HG02798 (cell line): ENCODE measurements at regions not wholly inside any gene's neighbourhood (a gene's known extent, or its start where the extent isn't known, plus 50 kb on each side); places are given as distances from the start of the nearest gene placed in this dataset.

Source experiments
- ATAC-seq: cut with Tn5 transposase; IDR thresholded peaks from one replicate; pipeline ENCODE4 v1.9.1; 2021; ENCODE audit warnings: mild to moderate bottlenecking; ENCODE audit not compliant: unreplicated experiment, poor library complexity

DNA sequence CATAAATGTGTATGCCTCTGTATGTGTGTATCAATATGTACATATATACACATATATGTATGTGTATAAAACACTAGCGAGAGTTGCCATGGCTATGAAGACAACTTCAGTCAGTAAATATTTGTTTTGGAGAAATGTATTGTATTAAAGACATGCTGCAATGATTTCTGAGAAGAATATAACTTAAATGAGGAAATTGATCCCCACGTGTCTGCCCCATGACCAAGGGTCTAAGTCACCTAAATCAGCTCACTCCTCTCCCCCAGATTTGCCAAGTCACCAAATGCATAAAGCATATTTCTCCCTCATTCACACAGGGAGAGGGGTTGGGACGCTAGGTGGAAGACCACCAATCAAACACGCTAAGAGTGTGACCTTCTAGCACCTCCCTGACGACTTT, 58.3 kb upstream of the LYST start:
- ATAC-seq: no peak

DNA sequence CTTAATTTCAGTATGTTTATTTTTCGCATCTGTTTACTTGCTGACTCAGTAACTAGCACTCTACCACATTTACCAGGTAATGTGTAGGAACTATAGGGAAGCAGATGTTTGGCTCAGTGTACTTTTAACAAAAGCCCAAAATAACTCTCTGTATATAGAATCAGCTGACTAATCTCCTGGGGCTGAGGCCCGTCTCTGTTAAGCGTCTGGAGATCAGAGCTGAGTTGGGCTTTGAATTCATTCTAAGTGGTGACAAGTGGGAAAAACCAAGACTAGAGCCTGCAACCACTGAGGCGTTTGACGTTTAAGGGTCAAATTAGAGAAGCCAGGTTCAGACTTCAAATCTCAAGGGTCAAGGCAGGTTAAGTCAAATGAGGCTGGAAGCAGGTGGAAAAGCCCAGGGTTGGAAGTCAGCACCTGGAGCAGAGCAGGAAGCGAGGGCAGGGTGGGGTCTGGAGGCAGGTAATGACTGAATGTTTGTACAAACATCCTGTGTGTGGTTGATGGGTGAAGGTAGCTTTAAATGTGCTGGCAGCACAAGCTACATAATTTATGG, 56.8 kb upstream of the LYST start:
- peak; percentile 65 for ATAC-seq

DNA sequence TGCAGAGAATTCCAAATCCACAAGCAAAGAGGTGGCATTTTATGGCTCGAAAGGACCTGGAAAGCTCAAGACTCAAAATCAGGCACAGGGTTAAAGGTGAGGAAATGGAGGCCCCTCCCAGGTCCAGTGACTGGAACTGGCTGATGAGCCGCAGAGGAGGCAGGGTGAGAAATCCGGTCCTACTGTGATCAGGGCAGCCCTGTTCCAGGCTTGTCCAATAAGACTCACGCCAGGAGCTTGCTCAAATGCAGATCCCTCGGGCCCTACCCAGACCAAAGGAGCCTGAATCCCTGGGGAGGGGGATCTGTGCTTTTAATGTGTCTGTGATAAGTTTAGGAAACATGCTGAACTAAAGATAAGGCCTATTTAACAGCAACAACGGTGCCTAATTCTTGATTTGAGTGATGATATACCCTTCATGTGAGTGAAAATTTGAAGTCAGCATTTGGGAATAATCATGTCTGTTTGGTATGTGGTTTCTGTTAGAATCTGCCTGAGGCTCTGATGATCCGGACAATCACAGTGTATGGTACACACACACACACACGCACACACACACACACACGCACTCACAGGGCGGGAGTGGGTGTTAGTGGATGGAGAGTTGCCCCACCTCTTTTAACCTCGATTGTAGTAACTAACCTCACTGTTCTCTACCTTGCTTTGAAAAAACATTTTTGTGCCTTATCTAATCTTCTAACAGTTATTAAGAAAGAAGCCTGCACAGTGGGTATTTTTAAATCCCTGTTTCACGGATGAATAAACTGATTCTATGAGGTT, 54.1 kb upstream of the LYST start:
- ATAC-seq: no peak

DNA sequence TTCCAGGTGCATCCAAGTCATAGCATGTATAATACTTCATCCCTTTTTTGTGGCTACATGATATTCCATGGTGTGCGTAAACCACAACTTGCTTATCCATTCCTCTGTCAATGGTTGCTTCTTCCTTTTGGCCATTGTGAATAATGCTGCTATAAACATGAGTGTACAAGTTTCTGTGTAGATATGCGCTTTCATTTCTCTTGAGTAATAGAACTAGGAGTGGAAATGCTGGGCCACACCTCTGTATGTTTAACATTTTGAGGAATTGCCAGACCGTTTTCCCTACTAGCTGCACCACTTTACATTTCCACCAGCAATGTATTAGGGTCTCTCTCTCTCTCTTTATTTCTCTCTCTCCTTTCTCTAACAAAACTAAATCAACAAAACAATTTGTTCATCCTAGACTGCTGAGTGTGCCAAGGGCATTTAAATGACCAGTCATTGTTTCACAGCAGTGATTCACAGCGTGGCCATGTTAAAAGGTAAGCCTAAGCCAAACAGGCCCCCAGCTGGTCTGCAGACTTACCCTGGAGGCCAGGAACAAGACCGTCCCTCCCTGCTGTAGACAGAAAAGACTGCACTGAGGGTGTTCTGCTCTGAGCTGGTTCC, 53.2 kb upstream of the LYST start:
- ATAC-seq: no peak

DNA sequence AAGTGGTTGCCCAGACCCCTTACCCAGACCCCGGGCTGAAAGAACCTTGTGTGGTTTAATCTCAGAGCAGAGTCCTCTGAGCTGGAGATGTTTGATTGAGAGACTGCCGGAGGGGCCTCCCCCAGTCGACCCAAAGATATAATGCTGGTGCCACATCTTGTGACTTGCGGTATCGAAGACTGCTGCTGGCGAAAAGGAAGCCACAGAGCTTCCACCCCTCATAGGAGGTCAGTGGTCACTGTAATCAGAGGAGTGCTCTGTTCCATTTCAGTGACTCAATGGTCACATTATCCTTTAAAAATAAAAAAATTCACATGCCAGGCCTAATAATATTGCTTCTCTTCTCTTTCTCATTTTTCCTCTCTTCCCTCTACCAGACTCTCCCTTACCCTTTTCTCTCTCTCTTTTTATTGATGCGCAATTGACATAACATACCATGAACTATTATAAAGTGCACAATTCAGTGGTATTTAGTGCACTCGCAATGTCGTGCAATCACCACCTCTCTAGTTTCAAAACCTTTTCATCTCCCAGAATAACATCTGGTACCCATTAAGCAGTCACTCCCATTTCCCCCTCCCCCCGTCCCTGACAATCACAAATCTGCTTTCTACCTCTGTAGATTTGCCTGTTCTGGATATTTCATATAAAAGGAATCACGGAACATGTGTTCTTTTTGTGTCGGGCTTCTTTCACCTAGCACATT, 52.6 kb upstream of the LYST start:
- no peak for ATAC-seq

DNA sequence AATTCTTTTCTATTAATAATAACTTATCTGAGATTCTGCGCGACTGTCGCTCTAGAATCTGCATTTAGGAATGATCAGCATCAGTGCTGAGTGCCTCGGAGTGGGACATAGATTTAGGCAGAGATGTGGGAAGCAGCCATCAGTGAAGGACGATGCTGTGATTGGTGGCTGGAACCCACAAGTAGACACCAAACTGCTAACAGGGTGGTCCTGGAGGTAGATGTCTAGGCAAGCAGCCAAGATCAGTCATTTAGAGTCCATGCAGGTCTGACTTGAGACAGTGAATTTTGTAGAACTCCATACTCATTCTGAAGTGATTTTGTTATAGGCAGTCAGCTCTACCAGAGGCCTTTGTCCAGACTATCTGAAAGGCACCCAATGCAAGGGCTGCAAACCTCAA, 51.8 kb upstream of the LYST start:
- ATAC-seq: no peak

DNA sequence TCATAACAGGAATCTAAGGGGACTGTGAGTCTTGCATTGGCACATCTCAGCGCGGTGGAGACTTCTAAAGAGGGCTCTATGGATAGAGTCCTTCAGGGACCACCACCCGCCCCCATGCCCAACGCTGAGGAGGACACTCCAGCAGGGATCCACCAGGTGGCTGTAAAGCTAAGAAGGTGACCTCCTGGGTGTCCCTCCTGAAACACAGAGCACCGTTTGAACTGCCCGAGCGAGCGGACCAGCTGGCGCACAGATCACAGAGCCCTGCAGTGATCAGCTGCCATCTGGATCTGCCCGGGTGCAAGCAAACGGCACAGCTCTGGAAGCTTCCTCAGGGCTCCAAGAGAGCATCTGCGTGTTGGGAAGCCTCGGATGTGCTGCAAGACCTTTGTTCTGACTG, 51.3 kb upstream of the LYST start:
- no peak for ATAC-seq

DNA sequence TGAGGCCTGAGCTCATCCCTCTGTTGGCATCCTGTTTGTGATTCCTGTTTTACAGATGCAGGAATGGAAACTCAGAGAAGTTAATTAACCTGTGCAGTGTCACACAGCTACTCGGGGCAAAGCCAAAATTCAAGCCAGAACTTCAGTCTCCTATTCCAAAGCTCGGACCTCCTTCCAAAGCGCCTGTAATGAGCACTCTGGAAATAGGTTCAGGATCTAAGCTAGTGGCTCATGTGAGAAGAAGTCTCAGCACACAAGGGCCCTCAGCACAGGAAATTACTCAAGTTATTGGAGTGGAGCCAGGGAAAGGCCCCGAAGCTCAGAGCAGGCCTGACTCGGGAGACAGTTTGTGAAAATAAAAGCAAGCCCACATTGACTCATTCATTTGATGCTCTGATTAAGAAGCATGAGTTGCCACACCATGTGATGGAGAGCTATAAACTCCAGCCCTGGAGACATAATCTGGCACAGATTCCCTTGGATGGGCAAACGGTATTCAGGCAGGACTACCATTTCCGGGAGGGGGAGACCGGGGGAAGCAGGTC, 50.6 kb upstream of the LYST start:
- peak; percentile 82 for ATAC-seq
